Neural progenitor cell (in vitro differentiated cells): ENCODE measurements at regions not wholly inside any gene's neighbourhood (a gene's known extent, or its start where the extent isn't known, plus 50 kb on each side); places are given as distances from the start of the nearest gene placed in this dataset.

ENCODE experiments used
- DNase-seq: peaks from one replicate; pipeline ENCODE4 v3.0.0-alpha.2; 2016; ENCODE audit warnings: low spot score
- H2AFZ ChIP-seq: fragments of 200-600 bp; sonication (generic); replicated peaks from 2 replicates; pipeline ENCODE4 v1.6.1; 2016; ENCODE audit warnings: antibody characterized with exemption
- H3F3A ChIP-seq: fragments of 200-600 bp; sonication (generic); 2 replicates; pipeline ENCODE4 v1.6.1; 2016; ENCODE audit warnings: antibody characterized with exemption, low read depth
- H3K27ac ChIP-seq: fragments of 200-600 bp; sonication (generic); 2 replicates; pipeline ENCODE4 v1.5.1; 2016; ENCODE audit warnings: mild to moderate bottlenecking
- H3K27me3 ChIP-seq: fragments of 200-600 bp; sonication (generic); 2 replicates; pipeline ENCODE4 v1.6.1; 2016; ENCODE audit warnings: mild to moderate bottlenecking, moderate library complexity
- H3K36me3 ChIP-seq: fragments of 200-600 bp; sonication (generic); 2 replicates; pipeline ENCODE4 v1.5.1; 2016
- H3K4me1 ChIP-seq: fragments of 200-600 bp; sonication (generic); 2 replicates; pipeline ENCODE4 v1.6.1; 2016; ENCODE audit warnings: mixed run types
- H3K4me2 ChIP-seq: fragments of 200-600 bp; sonication (generic); 2 replicates; pipeline ENCODE4 v1.6.1; 2016
- H3K4me3 ChIP-seq: fragments of 200-600 bp; sonication (generic); 2 replicates; pipeline ENCODE4 v1.5.1; 2016
- H3K79me2 ChIP-seq: fragments of 200-600 bp; sonication (generic); 2 replicates; pipeline ENCODE4 v1.6.1; 2016; ENCODE audit warnings: low read depth
- H3K9ac ChIP-seq: fragments of 200-600 bp; sonication (generic); 2 replicates; pipeline ENCODE4 v1.6.1; 2016
- H3K9me3 ChIP-seq: fragments of 200-600 bp; sonication (generic); 2 replicates; pipeline ENCODE4 v1.5.1; 2016; ENCODE audit warnings: low read depth
- H4K20me1 ChIP-seq: fragments of 200-600 bp; sonication (generic); 2 replicates; pipeline ENCODE4 v1.6.1; 2016; ENCODE audit warnings: low read depth
- H3K27ac Mint-ChIP-seq: 3 replicates; pipeline ENCODE4 v1.8.0; 2021; ENCODE audit warnings: mixed read lengths
- H3K27me3 Mint-ChIP-seq: 2 replicates; pipeline ENCODE4 v1.8.0; 2022; ENCODE audit warnings: low read depth, mild to moderate bottlenecking, inconsistent platforms, moderate library complexity, mixed read lengths; ENCODE audit not compliant: insufficient read depth
- H3K36me3 Mint-ChIP-seq: 3 replicates; pipeline ENCODE4 v1.8.0; 2021; ENCODE audit warnings: mixed read lengths
- H3K4me1 Mint-ChIP-seq: 3 replicates; pipeline ENCODE4 v1.8.0; 2021; ENCODE audit warnings: mixed read lengths
- H3K4me3 Mint-ChIP-seq: 3 replicates; pipeline ENCODE4 v1.8.0; 2021; ENCODE audit warnings: mild to moderate bottlenecking, moderate library complexity, mixed read lengths
- H3K9me3 Mint-ChIP-seq: 3 replicates; pipeline ENCODE4 v1.8.0; 2020; ENCODE audit warnings: mixed read lengths
- CTCF ChIP-seq: fragments of 200-600 bp; sonication (generic); IDR thresholded peaks from 2 replicates; pipeline ENCODE4 v1.5.1; 2017; ENCODE audit warnings: antibody characterized with exemption, mild to moderate bottlenecking
- EZH2 ChIP-seq: fragments of 200-600 bp; sonication (generic); IDR thresholded peaks from 2 replicates; pipeline ENCODE4 v1.6.1; 2017; ENCODE audit warnings: antibody characterized with exemption, mild to moderate bottlenecking, moderate library complexity
- EZH2phosphoT487 ChIP-seq: fragments of 200-600 bp; sonication (generic); IDR thresholded peaks from 2 replicates; pipeline ENCODE4 v1.6.1; 2017; ENCODE audit warnings: antibody characterized with exemption

- Mint-ChIP-seq H3K36me3 (no peaks in the 10 kb centered on the region), H3K4me1 (no peaks in the 10 kb centered on the region), H3K27me3 (peaks cover 10% of the 10 kb centered on the region), H3K27ac (no peak overlapping the region), H3K9me3 (peaks cover 2% of the 10 kb centered on the region), H3K4me3 (no peak overlapping the region)
- DNase-seq = no peak
- Histone ChIP-seq H3K4me1 (peaks cover 4% of the 10 kb centered on the region), H3F3A (no peaks in the 10 kb centered on the region), H3K36me3 (no peaks in the 10 kb centered on the region), H3K4me2 (no peak overlapping the region), H3K27ac (no peak overlapping the region), H2AFZ (no peak overlapping the region), H4K20me1 (no peaks in the 10 kb centered on the region), H3K27me3 (no peaks in the 10 kb centered on the region), H3K79me2 (no peaks in the 10 kb centered on the region), H3K9me3 (no peaks in the 10 kb centered on the region), H3K9ac (no peak overlapping the region), H3K4me3 (no peak overlapping the region)
- TF ChIP-seq EZH2 = no peak
- TF ChIP-seq EZH2phosphoT487 = no peak
- TF ChIP-seq CTCF = no peak
These were observed 348.2 kb downstream of the CDH11 start for GRCh38 chr16:64773638-64774037.

DNA sequence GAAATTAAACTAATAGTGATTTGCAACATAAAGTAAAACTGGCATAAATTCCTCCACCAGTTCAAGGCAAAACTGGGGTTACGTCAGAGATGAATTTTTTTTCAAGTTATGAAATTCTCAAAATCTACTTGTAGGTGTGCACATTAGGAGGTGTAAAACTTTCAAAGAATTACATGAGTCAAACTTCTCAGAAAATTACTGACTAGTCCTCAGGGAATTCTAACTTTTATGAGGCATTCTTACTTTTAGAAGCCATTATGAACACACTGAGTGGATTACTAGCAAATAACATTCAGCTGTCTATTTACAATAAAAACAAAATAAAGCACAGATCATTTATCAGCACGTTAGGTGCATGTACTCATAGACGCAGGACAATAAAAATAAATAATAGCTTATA, 348.7 kb downstream of the CDH11 start:
- H2AFZ ChIP-seq = no peak overlapping the region

DNA sequence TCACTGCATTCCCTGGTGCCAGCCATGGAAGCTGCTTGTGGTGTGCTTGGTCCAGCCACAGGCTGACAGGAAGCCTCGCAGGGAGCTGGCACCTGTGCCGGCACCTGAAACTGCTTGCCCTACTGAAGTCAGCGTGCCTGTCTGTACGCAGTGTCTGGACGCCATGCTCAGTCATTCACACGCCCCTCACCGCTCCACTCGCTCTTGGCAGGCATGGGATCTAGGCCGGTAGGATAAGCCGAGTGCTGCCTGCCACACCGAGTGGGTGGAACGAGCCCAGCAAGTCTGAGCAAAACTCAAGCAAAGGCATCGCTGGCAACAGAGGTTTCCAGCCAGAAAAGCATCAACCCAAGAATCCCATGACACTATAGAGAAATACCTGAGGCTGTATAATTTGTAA, 350.6 kb downstream of the CDH11 start:
- no peaks in the 10 kb centered on the region for H3K36me3 ChIP-seq
- H3K27me3 Mint-ChIP-seq = peaks cover 10% of the 10 kb centered on the region
- no peaks in the 10 kb centered on the region for H3K36me3 Mint-ChIP-seq

More for the DNA sequence above, 348.7 kb downstream of the CDH11 start:
- peaks cover 10% of the 10 kb centered on the region for H3K27me3 Mint-ChIP-seq
- Histone ChIP-seq H4K20me1 (no peaks in the 10 kb centered on the region), H3K4me2 (no peak overlapping the region), H3K4me3 (no peak overlapping the region), H3K27ac (no peak overlapping the region), H3F3A (no peaks in the 10 kb centered on the region), H3K9me3 (no peaks in the 10 kb centered on the region), H3K27me3 (no peaks in the 10 kb centered on the region), H3K4me1 (peaks cover 4% of the 10 kb centered on the region), H3K9ac (no peak overlapping the region), H3K79me2 (no peaks in the 10 kb centered on the region), H3K36me3 (no peaks in the 10 kb centered on the region)
- no peaks in the 10 kb centered on the region for H3K4me1 Mint-ChIP-seq
- no peak for DNase-seq
- no peaks in the 10 kb centered on the region for H3K36me3 Mint-ChIP-seq
- peaks cover 2% of the 10 kb centered on the region for H3K9me3 Mint-ChIP-seq
- H3K4me3 Mint-ChIP-seq = no peak overlapping the region
- no peak overlapping the region for H3K27ac Mint-ChIP-seq
- TF ChIP-seq EZH2phosphoT487 (no peak), EZH2 (no peak), CTCF (no peak)

More for the DNA sequence above, 350.6 kb downstream of the CDH11 start:
- Histone ChIP-seq H3K27ac (no peak overlapping the region), H4K20me1 (no peaks in the 10 kb centered on the region), H3F3A (no peaks in the 10 kb centered on the region), H3K4me2 (no peak overlapping the region), H3K9me3 (no peaks in the 10 kb centered on the region), H2AFZ (no peak overlapping the region), H3K27me3 (no peaks in the 10 kb centered on the region), H3K4me1 (peaks cover 4% of the 10 kb centered on the region), H3K4me3 (no peak overlapping the region), H3K79me2 (no peaks in the 10 kb centered on the region), H3K9ac (no peak overlapping the region)
- H3K9me3 Mint-ChIP-seq = peaks cover 2% of the 10 kb centered on the region
- H3K4me1 Mint-ChIP-seq = no peaks in the 10 kb centered on the region
- TF ChIP-seq EZH2 (no peak), CTCF (no peak), EZH2phosphoT487 (no peak)
- no peak overlapping the region for H3K4me3 Mint-ChIP-seq
- no peak for DNase-seq
- no peak overlapping the region for H3K27ac Mint-ChIP-seq
